ENCODE measurements at regions not wholly inside any gene's neighbourhood (a gene's known extent, or its start where the extent isn't known, plus 50 kb on each side); places are given as distances from the start of the nearest gene placed in this dataset.

DNA sequence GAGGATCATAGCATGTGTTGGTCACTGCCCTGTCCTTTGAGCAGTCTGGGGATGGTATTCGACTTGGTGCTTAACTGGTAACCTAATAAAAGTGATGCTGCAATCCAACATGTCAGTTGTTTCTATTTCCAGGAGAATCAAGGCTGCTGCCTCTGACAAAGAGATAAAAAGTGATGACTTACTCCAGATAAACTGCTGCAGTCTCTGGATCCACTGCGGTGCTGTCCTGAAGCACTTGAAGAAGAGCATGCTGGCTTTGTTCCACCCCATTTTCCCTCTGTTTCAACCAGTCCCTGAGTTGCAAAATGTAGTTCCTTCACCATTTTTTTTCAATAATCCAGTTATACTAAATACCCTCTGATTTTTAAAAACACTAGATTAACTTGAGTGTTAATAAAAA, 403.5 kb upstream of the ANKRD30A start:
- no peak for TF ChIP-seq RAD21 (IDR thresholded peaks at IDR 0.05 in 1 of 2, conservative IDR thresholded peaks at IDR 0.05 in 1 of 2; ENCODE audit: low read depth in 2 of 2, low read length in 2 of 2)
- TF ChIP-seq SIX5 (IDR thresholded peaks at IDR 0.05; ENCODE audit: low read depth, low read length), result no peak
- no peak for TF ChIP-seq CHD2 (IDR thresholded peaks at IDR 0.05; ENCODE audit: low read length)
- no peak for TF ChIP-seq CTCF (IDR thresholded peaks at IDR 0.05; ENCODE audit: control extremely low read depth in 1 of 3, insufficient read depth in 1 of 3, low read depth in 1 of 3, low read length in 3 of 3)
- TF ChIP-seq JUN (IDR thresholded peaks at IDR 0.05; ENCODE audit: low read depth, low read length), result no peak
